IPS-18a (cell line): ENCODE measurements at regions not wholly inside any gene's neighbourhood (a gene's known extent, or its start where the extent isn't known, plus 50 kb on each side); places are given as distances from the start of the nearest gene placed in this dataset.

Experiments
- H3K27ac ChIP-seq: one replicate; pipeline ENCODE4 v1.5.1; 2013; ENCODE audit warnings: low read length
- H3K27me3 ChIP-seq: one replicate; pipeline ENCODE4 v1.6.1; 2013; ENCODE audit warnings: mild to moderate bottlenecking, low read length; ENCODE audit not compliant: control insufficient read depth, insufficient read depth
- H3K36me3 ChIP-seq: one replicate; pipeline ENCODE4 v1.6.1; 2013; ENCODE audit warnings: low read depth, low read length; ENCODE audit not compliant: control insufficient read depth
- H3K4me1 ChIP-seq: one replicate; pipeline ENCODE4 v1.6.1; 2013; ENCODE audit warnings: low read depth, low read length; ENCODE audit not compliant: control insufficient read depth
- H3K4me3 ChIP-seq: one replicate; pipeline ENCODE4 v1.5.1; 2013; ENCODE audit warnings: low read length
- H3K9ac ChIP-seq: one replicate; pipeline ENCODE4 v1.6.1; 2013; ENCODE audit warnings: mild to moderate bottlenecking, low read length, moderate library complexity
- H3K9me3 ChIP-seq: one replicate; pipeline ENCODE4 v1.6.1; 2013; ENCODE audit warnings: low read depth, low read length; ENCODE audit not compliant: control insufficient read depth

GRCh38 chr5:89471115-89471514 is 588.1 kb upstream of the MEF2C start:
- Histone ChIP-seq H3K4me1 (no peaks in the 10 kb centered on the region), H3K27ac (no peak overlapping the region), H3K9ac (no peak overlapping the region), H3K27me3 (no peaks in the 10 kb centered on the region), H3K36me3 (no peaks in the 10 kb centered on the region), H3K4me3 (no peak overlapping the region), H3K9me3 (no peaks in the 10 kb centered on the region)

GRCh38 chr5:89470658-89471057 is 587.7 kb upstream of the MEF2C start:
- Histone ChIP-seq H3K36me3 (no peaks in the 10 kb centered on the region), H3K4me1 (no peaks in the 10 kb centered on the region), H3K27me3 (no peaks in the 10 kb centered on the region), H3K9ac (no peak overlapping the region), H3K27ac (no peak overlapping the region), H3K9me3 (no peaks in the 10 kb centered on the region), H3K4me3 (no peak overlapping the region)

GRCh38 chr5:89458332-89458656 is 575.3 kb upstream of the MEF2C start:
- H3K27me3 ChIP-seq = no peaks in the 10 kb centered on the region
- H3K9ac ChIP-seq = no peak overlapping the region

GRCh38 chr5:89457411-89458331 is 574.7 kb upstream of the MEF2C start:
- Histone ChIP-seq H3K9me3 (no peaks in the 10 kb centered on the region), H3K9ac (no peak overlapping the region), H3K27me3 (no peaks in the 10 kb centered on the region), H3K4me1 (no peaks in the 10 kb centered on the region), H3K4me3 (no peak overlapping the region), H3K36me3 (no peaks in the 10 kb centered on the region), H3K27ac (no peak overlapping the region)

More at GRCh38 chr5:89458332-89458656, 575.3 kb upstream of the MEF2C start:
- Histone ChIP-seq H3K36me3 (no peaks in the 10 kb centered on the region), H3K4me1 (no peaks in the 10 kb centered on the region), H3K27ac (no peak overlapping the region), H3K9me3 (no peaks in the 10 kb centered on the region), H3K4me3 (no peak overlapping the region)

- H3K27ac ChIP-seq = no peak overlapping the region
These were observed 569.1 kb upstream of the MEF2C start for GRCh38 chr5:89452081-89452480.

GRCh38 chr5:89451263-89451662 is 568.3 kb upstream of the MEF2C start:
- no peaks in the 10 kb centered on the region for H3K27me3 ChIP-seq
- H3K9me3 ChIP-seq = no peaks in the 10 kb centered on the region
- no peak overlapping the region for H3K9ac ChIP-seq
- H3K4me3 ChIP-seq = no peak overlapping the region
- no peak overlapping the region for H3K27ac ChIP-seq
- H3K36me3 ChIP-seq = no peaks in the 10 kb centered on the region
- H3K4me1 ChIP-seq = peaks cover 44% of the 10 kb centered on the region

More at GRCh38 chr5:89452081-89452480, 569.1 kb upstream of the MEF2C start:
- Histone ChIP-seq H3K4me1 (peaks cover 42% of the 10 kb centered on the region), H3K4me3 (no peak overlapping the region), H3K9me3 (no peaks in the 10 kb centered on the region), H3K9ac (no peak overlapping the region), H3K27me3 (no peaks in the 10 kb centered on the region), H3K36me3 (no peaks in the 10 kb centered on the region)

GRCh38 chr5:89450149-89450538 is 567.2 kb upstream of the MEF2C start:
- Histone ChIP-seq H3K27ac (no peak overlapping the region), H3K27me3 (no peaks in the 10 kb centered on the region), H3K4me3 (no peak overlapping the region), H3K9ac (no peak overlapping the region), H3K4me1 (peaks cover 44% of the 10 kb centered on the region), H3K9me3 (no peaks in the 10 kb centered on the region), H3K36me3 (no peaks in the 10 kb centered on the region)

- no peaks in the 10 kb centered on the region for H3K36me3 ChIP-seq
- no peak overlapping the region for H3K9ac ChIP-seq
- H3K27me3 ChIP-seq = no peaks in the 10 kb centered on the region
- H3K4me3 ChIP-seq = no peak overlapping the region
- no peak overlapping the region for H3K27ac ChIP-seq
- no peaks in the 10 kb centered on the region for H3K9me3 ChIP-seq
- H3K4me1 ChIP-seq = peaks cover 44% of the 10 kb centered on the region
These were observed 566.6 kb upstream of the MEF2C start for GRCh38 chr5:89449392-89450148.

GRCh38 chr5:89447027-89447426 is 564.0 kb upstream of the MEF2C start:
- H3K9me3 ChIP-seq = no peaks in the 10 kb centered on the region
- no peaks in the 10 kb centered on the region for H3K27me3 ChIP-seq
- no peak overlapping the region for H3K9ac ChIP-seq
- no peak overlapping the region for H3K27ac ChIP-seq
- peaks cover 41% of the 10 kb centered on the region for H3K4me1 ChIP-seq
- no peaks in the 10 kb centered on the region for H3K36me3 ChIP-seq
- H3K4me3 ChIP-seq = no peak overlapping the region

GRCh38 chr5:89445106-89445745 is 562.2 kb upstream of the MEF2C start:
- Histone ChIP-seq H3K4me3 (no peak overlapping the region), H3K4me1 (peaks cover 25% of the 10 kb centered on the region), H3K9ac (no peak overlapping the region), H3K36me3 (no peaks in the 10 kb centered on the region), H3K27ac (no peak overlapping the region), H3K9me3 (no peaks in the 10 kb centered on the region), H3K27me3 (no peaks in the 10 kb centered on the region)

- H3K27me3 ChIP-seq = no peaks in the 10 kb centered on the region
- H3K4me1 ChIP-seq = peaks cover 19% of the 10 kb centered on the region
- no peak overlapping the region for H3K27ac ChIP-seq
- H3K9me3 ChIP-seq = no peaks in the 10 kb centered on the region
- no peaks in the 10 kb centered on the region for H3K36me3 ChIP-seq
- H3K4me3 ChIP-seq = no peak overlapping the region
- H3K9ac ChIP-seq = no peak overlapping the region
These were observed 561.1 kb upstream of the MEF2C start for GRCh38 chr5:89444088-89444487.
